GM12874 (cell line): ENCODE measurements at regions not wholly inside any gene's neighbourhood (a gene's known extent, or its start where the extent isn't known, plus 50 kb on each side); places are given as distances from the start of the nearest gene placed in this dataset.

Experiments
- TF ChIP-seq, protein P1 (sequence below): IDR thresholded peaks from 2 replicates; pipeline ENCODE4 v1.5.1; 2011; ENCODE audit warnings: low read depth, mild to moderate bottlenecking, control low read depth, low read length, moderate library complexity; ENCODE audit not compliant: insufficient read depth

DNA sequence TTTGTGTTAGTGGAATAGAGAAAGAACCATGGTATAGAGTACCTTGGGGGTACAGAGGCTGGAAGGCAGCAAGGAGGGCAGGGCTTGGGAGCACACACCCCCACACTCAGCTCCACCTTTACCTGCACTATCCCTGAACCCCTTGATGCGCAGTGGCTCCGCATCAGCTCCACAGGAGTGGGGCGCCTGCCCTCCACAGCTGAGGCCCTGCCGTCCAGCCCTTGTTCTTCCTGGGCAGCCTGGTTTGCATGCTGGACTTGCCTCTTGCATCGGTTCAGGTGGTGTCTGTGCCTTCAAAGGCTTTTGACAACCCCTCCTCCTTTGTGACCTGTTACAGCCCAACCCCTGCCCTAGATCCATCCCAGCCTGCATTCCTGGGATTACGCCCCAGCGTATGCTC, 52.6 kb upstream of the ZNF32 start:
- TF ChIP-seq, protein P1, sequence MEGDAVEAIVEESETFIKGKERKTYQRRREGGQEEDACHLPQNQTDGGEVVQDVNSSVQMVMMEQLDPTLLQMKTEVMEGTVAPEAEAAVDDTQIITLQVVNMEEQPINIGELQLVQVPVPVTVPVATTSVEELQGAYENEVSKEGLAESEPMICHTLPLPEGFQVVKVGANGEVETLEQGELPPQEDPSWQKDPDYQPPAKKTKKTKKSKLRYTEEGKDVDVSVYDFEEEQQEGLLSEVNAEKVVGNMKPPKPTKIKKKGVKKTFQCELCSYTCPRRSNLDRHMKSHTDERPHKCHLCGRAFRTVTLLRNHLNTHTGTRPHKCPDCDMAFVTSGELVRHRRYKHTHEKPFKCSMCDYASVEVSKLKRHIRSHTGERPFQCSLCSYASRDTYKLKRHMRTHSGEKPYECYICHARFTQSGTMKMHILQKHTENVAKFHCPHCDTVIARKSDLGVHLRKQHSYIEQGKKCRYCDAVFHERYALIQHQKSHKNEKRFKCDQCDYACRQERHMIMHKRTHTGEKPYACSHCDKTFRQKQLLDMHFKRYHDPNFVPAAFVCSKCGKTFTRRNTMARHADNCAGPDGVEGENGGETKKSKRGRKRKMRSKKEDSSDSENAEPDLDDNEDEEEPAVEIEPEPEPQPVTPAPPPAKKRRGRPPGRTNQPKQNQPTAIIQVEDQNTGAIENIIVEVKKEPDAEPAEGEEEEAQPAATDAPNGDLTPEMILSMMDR = no peak

DNA sequence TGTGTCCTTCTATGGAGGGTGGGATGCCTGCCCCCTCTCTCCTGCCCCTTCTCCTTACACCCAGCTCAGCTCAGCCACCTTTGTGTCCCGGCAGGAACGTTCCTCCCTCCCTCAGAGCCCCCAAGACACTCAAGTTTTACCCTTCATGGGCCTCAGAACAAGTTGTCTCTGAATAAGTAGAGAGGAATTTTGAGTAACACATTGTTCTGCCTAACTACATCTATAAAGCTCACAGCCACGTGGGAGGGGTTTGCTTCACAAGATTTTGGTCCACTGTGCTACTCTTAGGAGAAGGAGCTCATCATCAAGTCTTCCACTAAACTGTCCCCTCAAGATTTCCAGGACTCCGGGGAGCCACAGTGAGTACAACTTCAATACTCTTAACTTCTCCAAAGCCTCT, 51.6 kb upstream of the ZNF32 start:
- TF ChIP-seq, protein P1 = no peak

DNA sequence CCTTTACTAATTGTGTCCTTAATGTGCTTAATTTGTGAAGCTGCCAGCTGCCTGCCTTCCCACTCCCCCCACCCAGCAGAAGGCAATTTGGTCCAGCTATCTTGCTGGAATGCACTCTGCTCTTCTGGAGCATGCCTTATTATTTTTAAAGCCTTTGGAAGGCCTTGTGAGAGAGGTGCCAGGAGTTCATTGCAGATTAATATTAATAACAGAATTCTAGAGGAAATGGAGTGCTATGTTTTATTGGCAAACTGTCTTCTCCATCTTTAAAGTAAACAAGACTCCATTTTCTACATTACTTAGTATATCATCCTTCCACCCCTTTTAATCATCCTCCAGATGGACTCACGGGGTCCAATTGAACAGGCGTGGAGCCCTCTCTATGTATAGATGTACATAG, 50.8 kb upstream of the ZNF32 start:
- TF ChIP-seq, protein P1 = no peak
